HTR-8/SVneo (cell line): ENCODE measurements at regions not wholly inside any gene's neighbourhood (a gene's known extent, or its start where the extent isn't known, plus 50 kb on each side); places are given as distances from the start of the nearest gene placed in this dataset.
"Not testable (repeated sequence)": the region's sequence is repeated elsewhere in the genome, so short reads cannot be mapped to it uniquely, and the experiment has no call there.

Experiments used
- DNase-seq: peaks from one replicate; pipeline ENCODE4 v3.0.0; 2011; ENCODE audit warnings: low spot score, mixed read lengths; ENCODE audit not compliant: insufficient read length
- FAIRE-seq: peaks from 2 replicates; lab custom pipeline; 2011; peaks lifted over from hg19 to GRCh38; lab: Jason Lieb, UNC

DNA sequence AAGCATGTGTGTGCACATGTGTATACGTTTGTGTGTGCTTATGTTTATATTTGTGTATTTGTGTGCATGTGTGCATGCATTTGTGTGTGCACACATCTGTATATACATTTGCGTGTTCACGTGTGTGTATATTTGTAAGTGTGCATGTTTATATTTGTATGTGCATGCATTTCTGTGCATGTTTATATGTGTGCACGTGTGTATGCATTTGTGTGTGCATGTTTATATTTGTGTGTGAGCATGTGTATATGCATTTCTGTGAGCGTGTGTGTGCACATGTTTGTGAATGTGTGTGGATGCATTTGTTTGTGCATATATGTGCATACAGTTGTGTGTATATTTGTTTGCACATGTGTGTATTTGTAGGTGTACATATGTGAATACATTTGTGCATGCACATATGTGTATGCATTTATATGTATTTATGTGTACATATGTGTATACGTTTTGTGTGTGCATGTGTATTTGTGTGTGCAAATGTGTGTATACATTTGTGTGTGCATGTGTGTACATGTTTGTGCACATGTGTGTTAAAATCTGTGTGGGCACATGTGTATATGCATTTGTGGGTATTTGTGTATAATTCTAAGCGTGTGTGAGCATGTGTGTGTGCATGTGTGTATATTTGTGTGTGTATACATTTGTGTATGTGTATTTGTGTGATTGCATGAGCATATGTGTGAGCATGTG, 140.4 kb upstream of the AFDN start:
- peak; percentile 48 for FAIRE-seq
- no peak for DNase-seq

GRCh38 chr6:167687116-167687725, 139.5 kb upstream of the AFDN start:
- FAIRE-seq (no peak), DNase-seq (no peak)

DNA sequence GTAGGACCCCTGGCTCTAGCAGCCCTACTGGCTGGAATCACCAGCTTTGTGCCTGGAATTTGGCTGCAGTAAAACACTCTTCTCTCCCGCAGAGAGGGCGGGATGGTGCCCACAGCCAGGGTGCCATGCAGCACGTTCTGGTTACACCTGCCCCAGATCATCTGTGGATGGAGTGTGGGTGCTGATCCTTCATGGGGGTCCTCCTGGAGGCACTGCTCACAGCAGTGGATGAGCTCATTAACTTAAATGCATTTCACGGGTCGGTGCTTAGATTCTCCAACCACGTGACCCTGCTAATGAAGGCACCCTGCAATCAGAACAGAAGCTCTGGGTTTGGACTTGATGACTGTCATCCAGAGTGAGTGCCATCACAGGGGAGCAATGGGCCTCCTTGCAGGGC, 138.6 kb upstream of the AFDN start:
- no peak for DNase-seq
- no peak for FAIRE-seq

DNA sequence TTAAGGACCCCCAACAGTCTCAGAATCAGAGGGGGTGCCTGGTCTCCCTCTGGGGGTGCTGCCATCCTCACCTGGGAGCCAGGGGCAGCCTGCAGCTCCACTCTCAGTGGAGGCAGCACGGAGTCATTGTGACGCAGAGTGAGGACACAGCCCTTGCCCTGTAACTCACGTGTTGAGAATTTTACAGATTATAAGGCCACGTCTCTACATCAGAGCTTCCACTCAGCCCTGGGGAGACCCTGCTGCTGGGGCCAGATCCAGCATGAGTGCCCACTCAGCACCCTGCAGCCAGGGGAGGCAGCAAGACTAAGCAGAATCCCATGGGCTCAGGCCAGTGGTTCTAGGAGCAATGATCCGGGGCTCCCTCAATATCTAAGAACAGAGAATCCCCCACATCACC, 137.4 kb upstream of the AFDN start:
- DNase-seq = no peak
- no peak for FAIRE-seq

DNA sequence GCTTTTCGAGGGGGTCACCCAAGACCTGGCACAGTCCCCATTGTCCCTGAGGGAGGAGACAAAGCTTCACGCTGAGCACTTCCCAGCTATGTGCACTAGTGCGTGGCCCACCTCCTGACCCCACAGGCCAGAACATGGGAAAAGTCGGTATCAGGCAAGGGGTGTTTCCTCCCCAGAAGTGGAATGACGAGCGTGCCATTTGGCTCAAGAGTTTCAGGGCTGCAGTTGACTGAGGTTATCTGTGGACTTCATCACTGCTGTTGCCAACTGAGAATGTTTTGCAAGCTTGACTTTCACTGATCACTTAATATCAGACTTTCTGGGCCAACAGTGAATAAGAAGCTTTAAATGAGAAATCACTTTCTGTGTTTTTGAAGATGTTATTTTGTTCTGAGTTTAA, 137.0 kb upstream of the AFDN start:
- FAIRE-seq = no peak

GRCh38 chr6:167690167-167690922, 136.4 kb upstream of the AFDN start:
- not testable (repeated sequence) for FAIRE-seq, DNase-seq

More for the DNA sequence above, 137.0 kb upstream of the AFDN start:
- DNase-seq = no peak

GRCh38 chr6:167690931-167691330, 135.8 kb upstream of the AFDN start:
- no peak for FAIRE-seq
- no peak for DNase-seq

DNA sequence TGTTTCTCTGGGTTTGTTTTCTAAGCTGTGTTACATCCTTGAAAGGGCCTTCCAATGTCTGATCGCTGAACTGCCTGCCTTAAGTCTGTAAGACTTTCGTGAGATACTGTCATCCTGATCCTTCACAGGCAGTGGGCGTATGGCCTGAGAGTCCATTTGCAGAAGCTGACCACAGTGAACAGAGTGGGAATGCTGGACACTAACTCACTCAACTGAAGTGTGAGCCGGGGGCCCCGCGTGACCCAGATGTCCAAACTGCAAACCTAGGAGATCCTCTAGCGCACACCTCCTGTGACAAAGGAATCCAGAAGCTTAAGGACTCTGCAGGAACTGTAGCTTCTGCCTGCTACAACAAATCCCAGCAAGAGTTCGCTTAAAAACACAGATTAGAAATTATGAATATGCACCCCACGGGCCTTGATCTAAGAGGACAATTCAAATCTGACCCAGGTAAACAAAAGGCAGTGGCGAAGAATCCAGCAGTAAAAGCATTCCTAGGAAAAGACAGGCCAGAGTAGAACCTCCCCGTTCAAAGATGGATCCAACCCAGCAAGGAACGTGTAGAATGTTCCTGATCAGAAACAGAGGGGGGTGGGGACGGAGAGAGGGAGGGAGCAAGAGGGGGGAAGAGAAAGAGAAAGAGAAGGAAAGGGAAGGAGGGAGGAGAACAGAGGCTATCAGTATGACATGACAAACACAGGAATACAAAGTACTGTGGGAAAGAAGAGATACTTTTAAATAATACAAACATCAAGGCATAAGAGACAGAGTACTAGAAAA, 135.0 kb upstream of the AFDN start:
- DNase-seq (no peak), FAIRE-seq (no peak)

DNA sequence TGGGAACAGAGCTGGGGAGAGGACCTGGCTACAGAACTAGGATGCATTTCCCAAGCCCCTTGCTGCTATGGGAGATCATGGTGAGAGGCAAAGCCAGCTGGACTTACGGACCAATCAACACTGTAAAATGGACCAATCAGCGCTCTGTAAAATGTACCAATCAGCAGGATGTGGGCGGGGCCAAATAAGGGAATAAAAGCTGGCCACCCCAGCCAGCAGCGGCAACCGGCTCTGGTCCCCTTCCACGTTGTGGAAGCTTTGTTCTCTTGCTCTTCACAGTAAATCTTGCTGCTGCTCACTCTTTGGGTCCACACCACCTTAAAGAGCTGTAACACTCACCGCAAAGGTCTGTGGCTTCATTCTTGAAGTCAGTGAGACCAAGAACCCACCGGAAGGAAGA, 133.2 kb upstream of the AFDN start:
- DNase-seq, FAIRE-seq: not testable (repeated sequence)

GRCh38 chr6:167695831-167696230, 130.9 kb upstream of the AFDN start:
- DNase-seq (no peak), FAIRE-seq (no peak)

DNA sequence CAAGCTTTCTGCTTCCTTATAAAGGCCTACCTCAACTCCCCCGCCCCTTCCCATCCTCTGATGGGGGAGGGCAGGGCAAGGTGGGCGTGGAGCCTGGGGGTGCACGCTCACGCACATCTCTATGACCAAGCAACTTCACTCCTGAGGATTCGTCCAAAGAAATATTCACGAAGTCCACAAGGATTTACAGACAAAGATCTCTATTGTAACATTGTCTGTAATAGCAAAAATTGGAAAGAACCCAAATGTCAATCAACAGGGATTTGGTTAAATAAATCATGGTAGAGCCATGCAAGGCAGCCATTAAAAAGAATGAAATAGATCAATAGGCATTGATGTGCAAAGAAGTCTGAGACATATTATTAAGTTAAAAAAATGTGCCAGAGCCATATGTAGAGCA, 130.4 kb upstream of the AFDN start:
- no peak for DNase-seq

GRCh38 chr6:167697316-167697715, 129.4 kb upstream of the AFDN start:
- FAIRE-seq = no peak
- no peak for DNase-seq

More for the DNA sequence above, 130.4 kb upstream of the AFDN start:
- no peak for FAIRE-seq

- DNase-seq (no peak), FAIRE-seq (no peak)
Measured at GRCh38 chr6:167698540-167698939, 128.2 kb upstream of the AFDN start.

- FAIRE-seq = no peak
- no peak for DNase-seq
Measured at GRCh38 chr6:167699141-167699931, 127.4 kb upstream of the AFDN start.

DNA sequence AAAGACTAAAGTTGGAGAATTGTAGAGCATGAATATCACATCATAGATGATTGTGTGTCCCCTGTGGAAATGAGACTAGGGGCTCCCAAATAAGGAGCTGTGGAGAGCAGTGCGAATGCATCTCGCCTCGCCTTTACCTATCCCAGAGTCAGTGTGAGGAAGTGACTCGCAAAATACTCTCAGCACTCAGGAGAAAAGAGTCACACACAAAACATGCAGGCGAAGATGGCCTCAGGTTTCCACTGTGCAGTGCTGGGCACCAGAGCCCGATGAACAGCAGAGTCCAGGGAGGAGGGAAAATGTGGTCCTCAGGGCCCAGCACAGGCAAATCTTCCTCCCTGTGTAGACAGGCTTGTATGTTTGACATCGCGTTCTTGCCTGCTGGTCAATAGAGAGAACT, 126.5 kb upstream of the AFDN start:
- FAIRE-seq (no peak), DNase-seq (no peak)

DNA sequence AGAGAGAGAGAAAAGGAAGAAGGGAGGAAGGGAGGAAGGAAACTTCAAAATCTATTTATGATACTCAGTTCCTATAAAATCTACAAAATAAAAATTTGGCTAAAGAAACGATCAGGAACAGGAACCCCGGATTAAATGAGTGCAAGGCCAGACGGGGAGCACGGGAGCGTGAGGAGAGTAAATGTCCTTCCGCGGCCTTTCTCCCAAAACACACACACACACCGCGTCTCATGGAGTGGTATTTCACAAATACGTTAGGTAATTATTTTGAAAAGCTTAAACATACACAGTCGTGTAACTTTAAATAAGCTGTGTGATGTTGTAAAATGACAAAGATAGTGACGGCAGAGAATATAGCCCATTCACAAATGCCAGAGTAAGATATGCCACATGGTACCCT, 125.7 kb upstream of the AFDN start:
- DNase-seq (no peak), FAIRE-seq (no peak)

DNA sequence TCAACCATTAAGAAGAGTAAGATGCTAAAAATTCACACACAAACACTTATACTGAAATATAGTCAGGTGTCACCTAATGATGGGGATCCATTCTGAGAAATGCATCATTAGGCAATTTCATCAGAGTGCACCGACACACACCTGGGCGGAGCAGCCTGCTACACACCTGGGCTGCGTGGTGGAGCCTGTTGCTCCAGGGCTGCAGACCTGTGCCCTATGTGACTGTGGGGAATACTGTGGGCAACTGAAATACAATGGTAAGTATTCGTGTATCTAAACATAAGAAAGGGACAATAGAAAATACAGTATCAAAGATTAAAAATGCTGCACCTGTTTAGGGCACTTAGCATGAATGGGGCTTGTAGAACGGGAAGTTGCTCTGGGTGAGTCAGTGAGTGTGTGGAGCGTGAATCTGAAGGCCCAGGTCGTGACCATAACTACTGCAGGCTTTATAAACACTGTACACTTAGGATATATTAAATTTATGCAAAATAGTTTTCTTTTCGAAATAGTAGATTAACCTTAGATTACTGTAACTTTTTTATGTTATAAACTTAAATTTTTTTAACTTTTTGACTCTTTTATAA, 124.4 kb upstream of the AFDN start:
- FAIRE-seq = no peak
- no peak for DNase-seq

GRCh38 chr6:167703347-167703746, 123.4 kb upstream of the AFDN start:
- no peak for FAIRE-seq
- no peak for DNase-seq

DNA sequence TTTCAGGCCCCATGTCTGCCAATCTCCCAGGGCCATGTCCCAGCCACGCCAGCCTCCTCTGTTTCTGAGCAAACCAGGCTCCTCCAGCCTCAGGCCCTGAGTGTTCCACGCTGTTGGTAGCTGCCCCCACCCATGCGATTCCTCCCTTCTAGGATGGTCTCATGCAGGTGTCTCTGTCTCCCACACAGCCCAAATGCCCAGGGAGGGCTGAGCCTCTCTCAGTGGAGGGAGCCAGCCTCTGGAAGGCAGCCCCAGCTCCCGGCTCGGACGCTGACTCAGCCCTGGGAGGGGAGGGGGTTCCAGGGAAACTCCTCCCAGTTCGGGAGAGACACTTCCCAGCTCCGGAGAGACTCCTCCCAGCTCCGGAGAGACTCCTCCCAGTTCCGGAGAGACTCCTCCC, 122.9 kb upstream of the AFDN start:
- no peak for FAIRE-seq
- no peak for DNase-seq
